NCI-H128 (cell line): ENCODE measurements at regions not wholly inside any gene's neighbourhood (a gene's known extent, or its start where the extent isn't known, plus 50 kb on each side); places are given as distances from the start of the nearest gene placed in this dataset.
"Not testable (repeated sequence)": the region's sequence is repeated elsewhere in the genome, so short reads cannot be mapped to it uniquely, and the experiment has no call there.

Experiments
- DNase-seq: peaks from one replicate; lab custom pipeline; 2025; ENCODE audit not compliant: unreplicated experiment; lab: John Stamatoyannopoulos, UW

GRCh38 chr6:68080074-68080473 is 555.0 kb upstream of the ADGRB3 start:
- no peak for DNase-seq

GRCh38 chr6:68077661-68078060 is 557.4 kb upstream of the ADGRB3 start:
- DNase-seq = no peak

DNA sequence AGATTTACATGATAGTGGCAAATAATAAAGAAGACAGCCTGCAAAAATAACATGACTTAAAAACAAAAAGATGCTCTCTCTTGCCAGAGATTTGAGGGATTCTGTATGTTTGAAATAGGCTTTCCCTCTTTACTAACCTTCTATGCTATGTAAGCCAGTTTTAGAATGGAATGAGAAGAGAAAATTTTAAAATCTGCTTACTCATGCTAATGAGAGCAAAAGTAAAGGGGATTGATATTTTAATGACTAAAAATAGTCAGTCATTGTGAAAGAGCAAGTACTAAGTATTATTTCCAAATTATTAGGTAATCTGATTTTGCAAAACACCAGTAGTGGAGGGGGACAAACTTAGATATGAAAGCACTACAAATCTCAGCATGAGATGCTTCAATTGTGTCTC is 563.3 kb upstream of the ADGRB3 start:
- no peak for DNase-seq

GRCh38 chr6:68069921-68070710 is 565.0 kb upstream of the ADGRB3 start:
- DNase-seq = no peak

DNA sequence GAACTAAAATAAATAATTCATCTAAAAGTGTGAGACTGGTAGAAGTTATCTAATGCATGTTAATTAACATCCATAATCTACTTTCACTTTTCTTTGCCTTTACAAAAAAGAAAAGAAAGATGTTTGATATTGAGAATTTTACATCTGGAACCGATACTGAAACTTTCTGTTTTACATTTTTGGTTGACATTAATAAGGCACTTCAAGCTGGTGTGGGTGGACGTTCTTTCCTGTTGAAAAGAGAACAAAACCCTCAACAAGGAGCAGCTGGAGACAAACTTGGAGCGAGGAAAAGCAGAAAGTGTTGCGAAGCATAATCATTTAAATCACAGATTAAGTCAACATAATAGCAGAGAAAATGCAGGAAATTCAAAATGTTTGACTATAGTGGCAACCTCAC is 575.2 kb upstream of the ADGRB3 start:
- no peak for DNase-seq

DNA sequence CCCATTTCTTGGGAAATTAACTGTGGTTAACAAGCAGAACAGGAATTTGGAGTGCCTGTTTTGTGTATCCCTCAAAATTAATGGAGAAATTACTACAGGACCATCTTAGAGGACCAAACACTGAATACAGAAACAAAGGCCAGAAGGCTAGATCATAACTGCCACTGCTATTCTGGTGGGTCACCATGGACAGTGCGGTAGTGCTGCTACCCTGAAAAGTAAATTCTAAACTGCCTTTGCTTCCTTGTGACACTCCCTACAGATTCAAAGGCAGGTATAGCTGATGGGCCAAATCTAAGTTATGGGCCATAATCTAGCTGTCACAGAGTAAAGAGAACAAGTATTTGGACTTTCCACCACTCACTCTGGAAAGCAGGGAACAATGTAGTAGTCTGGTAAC is 575.8 kb upstream of the ADGRB3 start:
- no peak for DNase-seq

DNA sequence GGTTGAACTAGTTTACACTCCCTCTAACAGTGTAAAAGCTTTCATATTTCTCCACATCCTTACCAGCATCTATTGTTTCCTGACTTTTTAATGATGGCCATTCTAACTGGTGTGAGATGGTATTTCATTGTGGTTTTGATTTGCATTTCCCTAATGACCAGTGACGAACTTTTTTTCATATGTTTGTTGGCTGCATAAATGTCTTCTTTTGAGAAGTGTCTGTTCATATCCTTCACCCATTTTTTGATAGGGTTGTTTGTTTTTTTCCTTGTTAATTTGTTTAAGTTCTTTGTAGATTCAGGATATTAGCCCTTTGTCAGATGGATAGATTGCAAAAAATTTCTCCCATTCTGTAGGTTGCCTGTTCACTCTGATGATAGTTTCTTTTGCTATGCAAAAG is 578.5 kb upstream of the ADGRB3 start:
- not testable (repeated sequence) for DNase-seq

DNA sequence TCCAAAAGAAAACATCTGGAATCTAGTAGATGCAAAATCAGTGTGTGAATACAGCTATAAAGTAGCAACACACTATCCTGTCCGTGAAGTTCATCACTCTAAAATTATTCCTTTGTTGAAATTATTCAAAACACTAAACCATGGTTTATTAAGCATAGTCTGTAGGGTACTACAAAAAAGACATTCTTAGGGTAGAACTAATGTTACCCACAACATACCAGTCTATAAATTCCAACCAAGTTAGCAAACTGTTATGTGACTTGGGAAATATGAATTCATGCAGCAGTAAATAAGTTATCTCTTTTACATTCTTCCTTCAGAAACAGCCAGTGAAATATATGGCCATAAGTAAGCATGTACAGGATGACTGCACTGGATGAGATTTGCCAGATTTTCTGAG is 580.3 kb upstream of the ADGRB3 start:
- DNase-seq = no peak

DNA sequence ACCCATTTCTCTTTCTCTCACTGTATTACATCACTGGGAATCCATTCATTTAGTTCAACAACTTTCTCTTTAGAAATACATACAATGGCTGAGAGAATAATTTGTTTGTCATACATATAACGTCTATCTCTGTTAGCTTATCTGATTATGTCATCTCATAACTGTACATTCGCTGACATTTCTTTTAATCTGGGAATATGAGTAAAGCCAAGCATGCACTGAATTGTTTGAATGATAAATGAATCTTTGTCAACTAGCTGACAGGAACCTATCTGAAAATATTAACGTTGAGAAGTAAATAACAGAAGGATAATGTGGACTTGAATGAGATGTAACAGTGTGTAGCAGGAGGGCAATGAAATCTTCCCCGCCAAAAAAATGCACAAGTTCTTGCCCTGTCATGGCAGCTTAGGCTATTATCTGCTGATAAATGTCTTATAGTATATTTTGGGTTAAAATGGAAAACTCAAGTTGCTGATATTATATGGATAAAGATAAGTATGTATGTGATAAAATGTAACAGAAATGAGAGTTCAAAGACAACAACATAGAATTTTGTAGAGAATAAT is 581.2 kb upstream of the ADGRB3 start:
- DNase-seq = no peak

GRCh38 chr6:68052234-68052633 is 582.8 kb upstream of the ADGRB3 start:
- DNase-seq = no peak

GRCh38 chr6:68049562-68049961 is 585.5 kb upstream of the ADGRB3 start:
- DNase-seq = no peak

DNA sequence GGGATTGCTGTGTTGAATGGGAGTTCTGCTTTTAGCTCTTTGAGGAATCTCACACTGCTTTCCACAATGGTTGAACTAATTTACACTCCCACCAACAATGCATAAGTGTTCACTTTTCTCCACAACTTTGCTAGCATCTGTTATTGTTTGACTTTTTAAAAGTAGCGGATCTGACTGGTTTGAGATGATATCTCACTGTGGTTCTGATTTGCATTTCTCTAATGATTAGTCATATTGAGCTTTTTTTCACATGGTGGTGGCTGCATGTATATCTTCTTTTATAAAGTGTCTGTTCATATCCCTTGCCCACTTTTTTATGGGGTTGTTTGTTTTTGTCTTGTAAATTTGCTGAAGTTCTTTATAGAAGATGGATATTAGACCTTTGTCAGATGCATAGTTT is 588.3 kb upstream of the ADGRB3 start:
- no peak for DNase-seq

GRCh38 chr6:68046302-68046701 is 588.8 kb upstream of the ADGRB3 start:
- DNase-seq = no peak

DNA sequence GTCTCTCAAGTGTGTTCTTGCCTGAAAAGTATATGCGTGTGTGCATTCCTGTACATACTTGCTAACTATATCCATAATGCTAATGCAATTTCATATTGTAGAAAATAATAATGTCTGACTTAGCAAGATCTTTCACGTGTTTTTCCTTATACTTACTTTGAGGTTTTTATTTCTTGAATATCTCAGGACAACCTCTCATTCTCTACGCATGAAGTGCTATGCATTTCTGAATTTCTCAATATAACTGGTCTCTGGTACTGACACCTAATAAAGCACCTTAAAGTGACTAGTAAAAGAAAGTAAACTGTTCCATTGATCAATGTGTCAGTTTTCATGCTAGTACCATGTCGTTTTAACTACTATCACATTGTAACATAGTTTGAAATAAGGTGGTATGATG is 589.9 kb upstream of the ADGRB3 start:
- no peak for DNase-seq

- DNase-seq = no peak
These were observed 590.8 kb upstream of the ADGRB3 start for GRCh38 chr6:68044264-68044663.

DNA sequence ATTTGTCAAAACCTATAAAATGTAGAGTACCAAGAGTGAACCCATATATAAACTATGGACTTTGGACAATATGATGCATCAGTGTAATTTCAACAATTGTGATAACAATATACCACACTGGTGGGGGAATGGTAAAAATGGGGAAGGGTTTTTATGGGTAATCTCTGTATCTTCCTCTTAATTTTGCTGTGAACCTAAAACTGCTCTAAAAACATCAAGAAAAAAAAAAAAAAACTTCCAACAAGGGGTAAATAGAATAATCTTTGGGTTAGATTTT is 592.0 kb upstream of the ADGRB3 start:
- no peak for DNase-seq

GRCh38 chr6:68042339-68043121 is 592.6 kb upstream of the ADGRB3 start:
- no peak for DNase-seq

GRCh38 chr6:68040780-68041179 is 594.3 kb upstream of the ADGRB3 start:
- no peak for DNase-seq

DNA sequence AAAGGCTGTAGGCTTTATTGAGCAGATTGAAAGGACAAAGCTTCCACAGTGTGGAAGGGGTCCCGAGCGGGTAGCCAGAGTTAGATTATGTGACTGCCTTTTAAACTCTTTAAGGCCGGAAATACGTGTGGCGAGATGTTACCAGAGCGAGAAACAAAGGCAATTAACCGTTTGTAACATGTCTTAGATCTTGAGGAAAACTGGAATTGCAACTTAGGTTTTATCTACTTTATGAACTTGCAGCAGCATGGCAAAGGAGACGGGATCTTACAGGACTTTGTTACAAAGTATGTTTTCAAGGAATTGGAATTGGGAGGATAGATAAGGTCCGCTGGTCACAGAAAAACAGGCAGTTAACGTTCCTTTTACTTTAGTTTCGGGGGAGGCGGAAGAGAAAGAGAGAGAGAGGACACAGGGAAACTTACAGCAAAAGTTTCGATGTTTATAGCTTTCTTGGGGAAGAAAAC is 594.7 kb upstream of the ADGRB3 start:
- DNase-seq = no peak

GRCh38 chr6:68039641-68040311 is 595.3 kb upstream of the ADGRB3 start:
- no peak for DNase-seq

- no peak for DNase-seq
These were observed 596.2 kb upstream of the ADGRB3 start for GRCh38 chr6:68038815-68039408.
